ENCODE measurements at regions not wholly inside any gene's neighbourhood (a gene's known extent, or its start where the extent isn't known, plus 50 kb on each side); places are given as distances from the start of the nearest gene placed in this dataset.
A peak's percentile ranks its signal among the peaks of the same experiment; 100 is the strongest.

- TF ChIP-seq CTCF (IDR thresholded peaks at IDR 0.05; ENCODE audit: low read depth, low read length), result no peak
- H3K4me3 ChIP-seq (replicated peaks in 1 of 2; ENCODE audit: low read depth in 2 of 2, low read length in 2 of 2), result no peak overlapping the region
- no peak for DNase-seq (ENCODE audit: low read depth in 2 of 2)
Observed at GRCh38 chr11:98110030-98110429, 910.7 kb upstream of the CNTN5 start.

GRCh38 chr11:98115873-98116272 is 904.9 kb upstream of the CNTN5 start:
- TF ChIP-seq CTCF (IDR thresholded peaks at IDR 0.05; ENCODE audit: low read depth, low read length), result no peak

GRCh38 chr11:98130117-98130625 is 890.6 kb upstream of the CNTN5 start:
- no peak for DNase-seq (ENCODE audit: low read depth in 2 of 2)

More at GRCh38 chr11:98115873-98116272, 904.9 kb upstream of the CNTN5 start:
- no peak overlapping the region for H3K4me3 ChIP-seq (replicated peaks in 1 of 2; ENCODE audit: low read depth in 2 of 2, low read length in 2 of 2)
- no peak for DNase-seq (ENCODE audit: low read depth in 2 of 2)

GRCh38 chr11:98136357-98136756 is 884.4 kb upstream of the CNTN5 start:
- H3K4me3 ChIP-seq (replicated peaks in 1 of 2; ENCODE audit: low read depth in 2 of 2, low read length in 2 of 2), result no peak overlapping the region
- TF ChIP-seq CTCF (IDR thresholded peaks at IDR 0.05; ENCODE audit: low read depth, low read length), result no peak
- DNase-seq (ENCODE audit: low read depth in 2 of 2), result no peak

More at GRCh38 chr11:98130117-98130625, 890.6 kb upstream of the CNTN5 start:
- H3K4me3 ChIP-seq (replicated peaks in 1 of 2; ENCODE audit: low read depth in 2 of 2, low read length in 2 of 2), result no peak overlapping the region
- TF ChIP-seq CTCF (IDR thresholded peaks at IDR 0.05; ENCODE audit: low read depth, low read length), result no peak

GRCh38 chr11:98137437-98137836 is 883.3 kb upstream of the CNTN5 start:
- peak; percentile 14 to 33 for DNase-seq (ENCODE audit: low read depth in 2 of 2)
- no peak for TF ChIP-seq CTCF (IDR thresholded peaks at IDR 0.05; ENCODE audit: low read depth, low read length)
- no peak overlapping the region for H3K4me3 ChIP-seq (replicated peaks in 1 of 2; ENCODE audit: low read depth in 2 of 2, low read length in 2 of 2)

- H3K4me3 ChIP-seq (replicated peaks in 1 of 2; ENCODE audit: low read depth in 2 of 2, low read length in 2 of 2), result no peak overlapping the region
- no peak for DNase-seq (ENCODE audit: low read depth in 2 of 2)
- TF ChIP-seq CTCF (IDR thresholded peaks at IDR 0.05; ENCODE audit: low read depth, low read length), result no peak
Observed at GRCh38 chr11:98143661-98144060, 877.1 kb upstream of the CNTN5 start.

- DNase-seq (ENCODE audit: low read depth in 2 of 2), result no peak
- H3K4me3 ChIP-seq (replicated peaks in 1 of 2; ENCODE audit: low read depth in 2 of 2, low read length in 2 of 2), result no peak overlapping the region
- no peak for TF ChIP-seq CTCF (IDR thresholded peaks at IDR 0.05; ENCODE audit: low read depth, low read length)
Observed at GRCh38 chr11:98153752-98154151, 867.0 kb upstream of the CNTN5 start.
